ENCODE measurements at regions not wholly inside any gene's neighbourhood (a gene's known extent, or its start where the extent isn't known, plus 50 kb on each side); places are given as distances from the start of the nearest gene placed in this dataset.

GRCh38 chr3:106700981-106701380 lies 676.3 kb upstream of the CCDC54 start:
- TF ChIP-seq CTCF (IDR thresholded peaks at IDR 0.05; ENCODE audit: low read depth, low read length) = no peak
- TF ChIP-seq EZH2phosphoT487 (IDR thresholded peaks at IDR 0.05; ENCODE audit: low read depth) = no peak
